Chondrocyte (in vitro differentiated cells): ENCODE measurements at regions not wholly inside any gene's neighbourhood (a gene's known extent, or its start where the extent isn't known, plus 50 kb on each side); places are given as distances from the start of the nearest gene placed in this dataset.

Source experiments
- DNase-seq: peaks from one replicate; pipeline ENCODE4 v3.0.0; 2021; ENCODE audit warnings: mixed read lengths, low spot score
- H3K27ac Mint-ChIP-seq: one replicate; pipeline ENCODE4 v1.8.0; 2021; ENCODE audit warnings: mild to moderate bottlenecking, moderate library complexity, mixed read lengths; ENCODE audit not compliant: unreplicated experiment
- H3K27me3 Mint-ChIP-seq: 2 replicates; pipeline ENCODE4 v1.8.0; 2021; ENCODE audit warnings: low read depth, mixed read lengths
- H3K36me3 Mint-ChIP-seq: 2 replicates; pipeline ENCODE4 v1.8.0; 2021; ENCODE audit warnings: low read depth, mixed read lengths
- H3K4me1 Mint-ChIP-seq: 2 replicates; pipeline ENCODE4 v1.8.0; 2021; ENCODE audit warnings: low read depth, mild to moderate bottlenecking, mixed read lengths
- H3K4me3 Mint-ChIP-seq: one replicate; pipeline ENCODE4 v1.8.0; 2021; ENCODE audit warnings: mild to moderate bottlenecking, moderate library complexity, mixed read lengths; ENCODE audit not compliant: unreplicated experiment
- H3K9me3 Mint-ChIP-seq: 2 replicates; pipeline ENCODE4 v1.8.0; 2021; ENCODE audit warnings: low read depth, mixed read lengths
- TF ChIP-seq, protein P1 (sequence below): fragments of 200-600 bp; sonication (generic); IDR thresholded peaks from 2 replicates; pipeline ENCODE4 v1.5.0; 2021; ENCODE audit warnings: antibody characterized with exemption, mild to moderate bottlenecking, moderate library complexity

DNA sequence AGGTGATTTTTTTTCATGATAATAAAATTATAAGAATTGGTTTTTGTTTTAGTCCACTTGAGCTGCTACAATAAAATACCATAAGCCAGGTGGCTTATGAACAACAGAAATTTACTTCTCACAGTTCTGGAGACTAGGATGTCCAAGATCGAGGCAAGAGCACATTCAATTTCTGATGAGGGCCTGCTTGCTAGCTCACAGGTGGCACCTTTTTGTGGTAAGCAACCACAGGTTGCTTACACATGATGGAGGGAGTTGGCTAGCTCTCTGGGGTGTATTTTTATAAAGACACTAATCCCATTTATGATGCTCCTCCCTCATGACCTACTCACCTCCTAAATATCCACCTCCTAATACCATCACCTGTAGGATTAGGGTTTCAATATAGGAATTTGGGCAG, 1248.5 kb upstream of the TENM3 start:
- Mint-ChIP-seq H3K4me1 (no peaks in the 10 kb centered on the region), H3K4me3 (no peak overlapping the region), H3K36me3 (no peaks in the 10 kb centered on the region), H3K27ac (no peak overlapping the region), H3K27me3 (peaks cover 8% of the 10 kb centered on the region), H3K9me3 (no peaks in the 10 kb centered on the region)
- TF ChIP-seq, protein P1, sequence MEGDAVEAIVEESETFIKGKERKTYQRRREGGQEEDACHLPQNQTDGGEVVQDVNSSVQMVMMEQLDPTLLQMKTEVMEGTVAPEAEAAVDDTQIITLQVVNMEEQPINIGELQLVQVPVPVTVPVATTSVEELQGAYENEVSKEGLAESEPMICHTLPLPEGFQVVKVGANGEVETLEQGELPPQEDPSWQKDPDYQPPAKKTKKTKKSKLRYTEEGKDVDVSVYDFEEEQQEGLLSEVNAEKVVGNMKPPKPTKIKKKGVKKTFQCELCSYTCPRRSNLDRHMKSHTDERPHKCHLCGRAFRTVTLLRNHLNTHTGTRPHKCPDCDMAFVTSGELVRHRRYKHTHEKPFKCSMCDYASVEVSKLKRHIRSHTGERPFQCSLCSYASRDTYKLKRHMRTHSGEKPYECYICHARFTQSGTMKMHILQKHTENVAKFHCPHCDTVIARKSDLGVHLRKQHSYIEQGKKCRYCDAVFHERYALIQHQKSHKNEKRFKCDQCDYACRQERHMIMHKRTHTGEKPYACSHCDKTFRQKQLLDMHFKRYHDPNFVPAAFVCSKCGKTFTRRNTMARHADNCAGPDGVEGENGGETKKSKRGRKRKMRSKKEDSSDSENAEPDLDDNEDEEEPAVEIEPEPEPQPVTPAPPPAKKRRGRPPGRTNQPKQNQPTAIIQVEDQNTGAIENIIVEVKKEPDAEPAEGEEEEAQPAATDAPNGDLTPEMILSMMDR = no peak
- no peak for DNase-seq

DNA sequence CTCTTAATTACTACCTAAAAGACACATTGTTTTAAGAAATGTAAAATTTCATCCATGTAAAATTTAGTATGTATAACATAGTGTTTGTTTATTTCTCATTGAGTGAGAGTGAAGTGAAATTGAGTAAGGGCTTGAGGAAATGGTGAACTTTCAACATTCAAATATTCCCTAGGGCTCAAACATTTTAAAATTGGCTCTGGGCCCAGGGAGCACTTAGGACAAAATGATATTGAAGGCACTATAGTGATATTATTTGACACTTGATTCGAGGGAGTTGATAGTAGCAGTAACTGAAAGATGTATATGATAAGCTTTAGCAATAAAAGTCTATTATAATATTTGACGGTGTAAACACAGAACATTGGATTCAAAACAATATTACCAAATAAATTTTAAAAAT, 1244.0 kb upstream of the TENM3 start:
- Mint-ChIP-seq H3K27ac (no peak overlapping the region), H3K4me1 (peaks cover 5% of the 10 kb centered on the region), H3K4me3 (no peak overlapping the region), H3K27me3 (peaks cover 7% of the 10 kb centered on the region), H3K36me3 (no peaks in the 10 kb centered on the region), H3K9me3 (no peaks in the 10 kb centered on the region)
- DNase-seq = no peak
- TF ChIP-seq, protein P1 = no peak

DNA sequence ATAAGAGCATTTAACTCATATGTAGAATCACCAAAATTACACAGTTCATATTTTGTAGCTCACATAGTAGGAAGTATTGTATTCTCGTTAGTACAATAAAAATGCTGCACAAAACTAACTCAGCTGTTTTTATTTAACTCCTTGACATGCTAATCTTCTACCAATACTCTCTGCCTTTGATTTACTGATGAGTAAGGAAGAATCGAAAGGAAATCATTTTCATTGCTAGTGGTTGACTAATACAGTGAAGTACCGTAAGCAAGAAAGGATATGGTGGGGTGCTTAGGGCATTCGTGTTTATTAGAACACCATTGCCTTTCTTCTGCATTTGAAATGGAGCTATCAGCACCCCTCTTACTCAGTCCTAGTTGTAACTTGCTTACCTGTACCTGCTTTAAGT, 1239.1 kb upstream of the TENM3 start:
- no peak overlapping the region for H3K4me3 Mint-ChIP-seq

DNA sequence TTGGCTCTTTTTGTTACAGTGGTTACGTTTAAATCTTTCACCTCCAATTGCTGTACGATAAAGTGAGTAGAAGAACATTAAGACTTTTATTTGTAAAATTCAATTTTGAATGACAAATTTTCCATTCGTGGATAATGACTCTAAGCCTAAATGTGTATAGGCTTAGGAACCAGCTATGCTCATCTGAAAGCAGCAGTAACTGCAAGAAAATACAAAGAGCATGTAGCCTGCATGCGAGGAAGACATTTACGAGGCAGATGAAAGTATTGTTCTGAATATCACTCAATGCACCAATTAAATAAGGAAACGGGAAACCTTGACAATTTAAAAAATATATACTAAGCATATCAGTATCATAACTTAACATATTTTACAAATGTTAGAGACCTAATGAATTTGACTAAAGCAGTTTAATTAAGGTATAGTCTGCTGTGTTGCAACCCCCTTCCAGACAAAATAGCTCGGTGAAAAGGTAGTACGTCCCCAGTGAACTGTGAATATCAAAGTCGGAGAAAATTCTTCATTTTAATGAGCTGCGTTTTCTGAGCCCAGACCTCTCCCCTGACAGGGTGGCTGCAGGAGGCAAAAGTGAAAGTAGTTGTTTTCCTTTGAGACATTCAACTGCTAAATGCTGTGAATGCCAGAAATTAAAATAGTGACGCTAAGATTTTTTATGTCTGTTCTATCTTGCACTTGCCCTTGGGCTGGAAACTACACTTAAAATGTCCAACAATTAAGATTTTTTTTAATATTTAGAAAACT, 1236.5 kb upstream of the TENM3 start:
- Mint-ChIP-seq H3K4me1 (peaks cover 13% of the 10 kb centered on the region), H3K27ac (no peak overlapping the region), H3K27me3 (no peaks in the 10 kb centered on the region), H3K9me3 (peaks cover 2% of the 10 kb centered on the region), H3K36me3 (no peaks in the 10 kb centered on the region), H3K4me3 (no peak overlapping the region)
- TF ChIP-seq, protein P1 = no peak
- no peak for DNase-seq

More for the DNA sequence above, 1239.1 kb upstream of the TENM3 start:
- Mint-ChIP-seq H3K4me1 (peaks cover 13% of the 10 kb centered on the region), H3K27ac (no peak overlapping the region), H3K9me3 (peaks cover 2% of the 10 kb centered on the region), H3K27me3 (peaks cover 2% of the 10 kb centered on the region), H3K36me3 (no peaks in the 10 kb centered on the region)
- TF ChIP-seq, protein P1 = no peak
- no peak for DNase-seq

DNA sequence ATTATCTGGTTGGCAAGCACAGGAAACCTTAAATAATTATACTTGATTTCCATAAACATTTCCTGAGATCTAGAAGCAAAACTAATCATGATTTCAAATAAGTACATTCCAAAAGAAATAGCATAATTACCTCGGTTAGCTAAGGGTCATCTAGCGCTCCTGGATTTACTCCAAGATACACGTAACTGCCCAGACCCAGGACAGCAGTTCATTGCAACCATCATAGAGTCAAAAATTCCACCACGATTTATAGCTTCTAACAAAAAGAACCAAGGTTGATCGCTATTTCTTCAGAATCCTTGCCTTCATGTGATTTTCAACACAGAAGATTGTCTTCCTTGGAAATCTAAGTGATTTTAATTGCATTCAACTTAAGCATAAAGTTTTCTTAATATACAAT, 1235.5 kb upstream of the TENM3 start:
- Mint-ChIP-seq H3K27me3 (peaks cover 1% of the 10 kb centered on the region), H3K4me3 (no peak overlapping the region), H3K9me3 (peaks cover 2% of the 10 kb centered on the region), H3K27ac (no peak overlapping the region), H3K4me1 (peaks cover 8% of the 10 kb centered on the region), H3K36me3 (peaks cover 1% of the 10 kb centered on the region)
- TF ChIP-seq, protein P1 = no peak
- DNase-seq = no peak
